D341Med (cell line): ENCODE measurements at regions not wholly inside any gene's neighbourhood (a gene's known extent, or its start where the extent isn't known, plus 50 kb on each side); places are given as distances from the start of the nearest gene placed in this dataset.

Source experiments
- DNase-seq: peaks from one replicate; pipeline ENCODE4 v3.0.0; 2012; ENCODE audit warnings: low spot score

DNA sequence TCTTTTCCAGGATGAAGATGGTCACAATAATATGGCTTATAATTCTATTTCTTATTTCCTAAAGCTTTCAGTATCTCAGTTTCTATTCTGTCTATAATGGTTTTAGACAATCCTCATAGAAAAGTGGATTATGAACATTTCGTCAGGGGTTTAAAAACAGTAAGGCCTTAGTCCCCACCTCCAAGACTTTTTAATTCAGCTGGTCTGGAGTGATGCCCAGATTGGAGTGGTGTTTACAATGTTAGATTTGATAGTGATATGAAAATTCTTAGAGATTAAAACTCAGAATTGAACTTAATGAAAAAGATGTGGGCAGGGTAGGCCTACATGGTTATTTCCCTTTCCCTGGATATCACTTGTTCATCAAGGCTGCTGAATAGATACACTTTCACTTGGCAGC, 1238.3 kb downstream of the SORCS3 start:
- no peak for DNase-seq

- no peak for DNase-seq
Measured at GRCh38 chr10:105875050-105875449, 1234.0 kb downstream of the SORCS3 start.

- DNase-seq: no peak
Measured at GRCh38 chr10:105872665-105873064, 1231.6 kb downstream of the SORCS3 start.

DNA sequence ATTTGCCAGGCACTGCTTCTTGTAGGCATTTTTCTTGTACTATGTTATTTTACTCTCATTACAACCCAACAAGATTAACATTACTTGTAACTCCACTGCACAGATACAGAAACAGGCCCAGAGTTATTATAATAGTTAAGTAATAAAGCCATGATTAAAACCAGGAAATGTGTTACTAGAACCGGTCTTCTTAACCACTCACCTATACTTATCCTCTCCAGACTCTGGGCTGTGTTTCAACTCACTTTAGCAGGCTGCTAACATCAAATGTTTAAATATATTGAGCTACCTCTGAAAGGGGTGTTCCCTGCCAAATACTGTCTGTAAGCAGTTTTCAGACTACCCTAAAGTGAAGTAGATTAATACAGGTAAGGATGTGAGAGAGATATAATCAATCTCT, 1227.8 kb downstream of the SORCS3 start:
- DNase-seq: no peak

- DNase-seq: no peak
Measured at GRCh38 chr10:105864854-105865253, 1223.8 kb downstream of the SORCS3 start.

DNA sequence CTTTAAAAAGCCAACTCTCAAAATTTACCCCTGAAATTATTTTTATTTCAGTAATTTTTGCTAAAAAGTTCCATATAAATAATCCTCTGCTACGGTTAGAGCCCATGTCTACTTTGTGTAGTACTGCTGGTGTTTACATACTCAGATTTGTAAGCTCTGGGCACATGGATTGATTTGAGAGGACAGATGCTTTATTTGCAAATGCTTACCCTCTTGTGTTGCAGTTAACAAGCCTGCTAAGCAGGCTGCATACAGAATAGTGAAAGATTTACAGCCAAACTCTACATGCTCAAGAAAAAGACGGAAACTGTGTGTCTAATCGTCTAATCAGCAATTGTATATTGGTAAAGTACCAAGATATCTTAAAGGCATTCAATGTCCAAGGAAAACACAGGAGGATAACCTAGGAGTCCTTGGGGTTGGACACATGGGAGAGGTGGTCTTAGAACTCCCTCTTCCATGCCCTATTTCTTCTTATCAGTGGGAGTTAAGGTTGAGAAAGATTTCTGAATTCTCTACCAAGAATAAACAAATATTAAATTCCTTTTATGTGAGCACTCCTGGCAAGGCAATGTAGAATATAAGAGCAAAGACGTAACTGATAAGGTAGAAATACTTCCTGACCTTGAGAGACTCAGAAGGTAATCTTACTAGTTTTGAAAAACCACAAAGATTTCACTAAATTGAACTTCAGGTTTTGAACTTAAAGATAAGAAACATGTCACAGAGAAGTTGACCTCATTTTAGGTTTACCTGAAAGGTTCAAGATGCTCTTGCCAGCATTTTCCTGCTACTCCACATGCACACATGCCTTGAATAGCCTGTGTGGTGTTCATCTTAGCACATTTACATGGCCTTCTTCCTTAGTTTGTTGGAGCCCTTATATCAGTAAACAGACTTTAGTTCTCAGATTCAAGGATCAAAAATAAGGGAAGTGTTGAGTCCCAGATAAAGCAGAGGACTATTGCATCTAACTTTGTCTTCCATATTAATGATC, 1216.5 kb downstream of the SORCS3 start:
- DNase-seq: no peak

GRCh38 chr10:105855791-105856190, 1214.7 kb downstream of the SORCS3 start:
- no peak for DNase-seq

DNA sequence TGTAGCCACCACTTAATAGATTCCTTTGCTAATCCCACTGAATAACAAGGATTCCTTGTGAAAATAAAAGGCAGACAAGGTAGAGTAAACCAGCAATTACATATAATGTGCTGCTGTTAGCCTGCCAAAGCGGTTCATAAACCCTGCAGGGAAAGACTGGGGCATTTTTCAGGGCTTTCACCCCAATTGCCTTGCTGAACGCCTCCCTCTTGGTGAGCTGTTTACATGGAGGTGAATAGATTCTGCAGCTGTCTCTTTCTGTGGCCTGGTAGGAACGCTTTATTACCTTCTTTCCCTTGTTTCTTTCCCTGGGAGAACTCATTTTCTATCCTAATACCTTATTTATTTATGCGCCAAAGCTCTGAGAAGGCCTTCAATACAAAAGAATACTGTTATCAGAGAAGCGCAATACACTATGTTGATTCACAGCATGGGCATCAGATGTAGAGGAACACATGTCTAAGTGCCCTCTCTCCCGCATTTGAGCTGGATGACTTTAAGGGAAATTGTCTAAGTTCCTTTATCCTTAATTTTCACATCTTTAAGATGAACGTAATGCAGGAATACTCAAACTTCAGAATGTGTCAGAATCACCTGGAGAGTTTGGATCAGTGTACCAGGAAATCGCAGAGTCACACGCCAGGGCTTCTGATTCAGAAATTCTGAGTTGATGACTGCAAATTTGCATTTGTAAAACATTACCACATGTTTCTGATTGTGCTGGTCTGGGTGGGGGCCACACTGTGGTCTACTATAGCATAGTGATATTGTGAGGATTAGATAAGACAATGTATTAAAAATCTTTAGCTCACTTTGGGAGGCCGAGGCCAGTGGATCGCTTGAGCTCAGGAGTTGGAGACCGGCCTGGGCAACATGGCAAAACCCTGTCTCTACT, 1203.8 kb downstream of the SORCS3 start:
- DNase-seq: no peak

DNA sequence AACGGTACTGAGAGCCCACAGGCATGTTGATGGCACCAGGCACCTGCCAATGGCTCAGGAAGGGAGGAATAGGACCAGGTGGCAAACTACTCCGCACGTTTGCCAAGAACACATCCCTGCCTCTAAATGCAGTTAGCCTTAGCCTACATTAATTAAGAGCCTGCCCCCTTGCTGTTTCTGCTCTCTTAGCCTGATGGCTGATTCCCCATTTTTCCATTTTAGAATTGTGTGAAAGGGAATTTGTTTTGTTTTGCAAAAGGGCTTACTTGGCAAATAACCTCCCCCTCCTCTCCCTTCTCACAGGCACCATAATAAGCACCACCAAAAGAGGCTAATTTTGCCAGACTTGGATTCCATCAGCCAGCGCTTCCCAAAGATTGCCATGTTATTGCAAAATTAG, 1203.2 kb downstream of the SORCS3 start:
- no peak for DNase-seq

- no peak for DNase-seq
Measured at GRCh38 chr10:105843786-105844185, 1202.7 kb downstream of the SORCS3 start.

DNA sequence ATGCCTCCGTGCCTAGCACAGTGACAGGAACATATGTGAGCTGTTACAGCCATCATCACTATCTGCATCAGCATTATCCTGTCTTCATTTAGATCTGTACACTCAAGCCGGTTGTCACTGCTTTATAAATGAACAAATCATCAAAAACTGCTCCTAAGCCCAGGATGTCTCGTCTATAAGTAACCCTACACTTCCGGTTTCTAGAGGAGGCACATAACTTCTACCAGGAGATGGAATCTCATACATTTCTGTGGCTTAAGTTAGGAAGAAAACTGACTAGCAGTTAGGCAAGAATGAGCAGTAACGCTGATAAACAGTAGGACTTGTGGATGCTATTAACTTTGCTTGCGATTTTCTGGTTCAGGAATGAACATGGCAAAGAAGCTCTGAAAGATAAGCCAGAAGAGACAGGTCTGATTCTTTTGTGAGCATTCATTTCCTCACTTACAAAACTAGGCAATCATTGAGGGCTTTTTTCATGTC, 1199.2 kb downstream of the SORCS3 start:
- DNase-seq: no peak

GRCh38 chr10:105838392-105838791, 1197.3 kb downstream of the SORCS3 start:
- DNase-seq: no peak

DNA sequence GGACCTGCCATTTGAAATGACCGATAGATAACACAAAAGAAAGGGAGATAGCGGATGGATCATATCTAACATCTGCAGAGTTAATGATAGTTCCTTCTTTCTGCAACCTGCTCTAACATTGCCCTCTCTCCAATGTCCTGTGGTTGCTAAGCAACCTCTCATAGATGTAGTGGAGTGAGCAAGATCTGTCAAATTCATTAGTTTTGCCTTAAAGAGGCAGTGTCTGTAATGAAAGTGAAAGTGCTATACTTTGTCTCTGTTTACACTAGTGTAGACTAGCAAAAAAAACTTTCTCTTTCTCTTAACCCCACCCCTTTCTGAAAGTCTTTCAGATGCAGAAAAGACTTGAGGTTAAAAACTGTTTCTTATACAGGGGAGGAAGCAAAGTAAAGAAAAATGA, 1196.9 kb downstream of the SORCS3 start:
- no peak for DNase-seq

- DNase-seq: no peak
Measured at GRCh38 chr10:105834261-105835059, 1193.4 kb downstream of the SORCS3 start.

- no peak for DNase-seq
Measured at GRCh38 chr10:105827133-105827532, 1186.0 kb downstream of the SORCS3 start.

GRCh38 chr10:105807935-105808587, 1167.0 kb downstream of the SORCS3 start:
- DNase-seq: no peak

- DNase-seq: no peak
Measured at GRCh38 chr10:105803206-105803605, 1162.1 kb downstream of the SORCS3 start.

- DNase-seq: no peak
Measured at GRCh38 chr10:105800641-105801040, 1159.6 kb downstream of the SORCS3 start.

DNA sequence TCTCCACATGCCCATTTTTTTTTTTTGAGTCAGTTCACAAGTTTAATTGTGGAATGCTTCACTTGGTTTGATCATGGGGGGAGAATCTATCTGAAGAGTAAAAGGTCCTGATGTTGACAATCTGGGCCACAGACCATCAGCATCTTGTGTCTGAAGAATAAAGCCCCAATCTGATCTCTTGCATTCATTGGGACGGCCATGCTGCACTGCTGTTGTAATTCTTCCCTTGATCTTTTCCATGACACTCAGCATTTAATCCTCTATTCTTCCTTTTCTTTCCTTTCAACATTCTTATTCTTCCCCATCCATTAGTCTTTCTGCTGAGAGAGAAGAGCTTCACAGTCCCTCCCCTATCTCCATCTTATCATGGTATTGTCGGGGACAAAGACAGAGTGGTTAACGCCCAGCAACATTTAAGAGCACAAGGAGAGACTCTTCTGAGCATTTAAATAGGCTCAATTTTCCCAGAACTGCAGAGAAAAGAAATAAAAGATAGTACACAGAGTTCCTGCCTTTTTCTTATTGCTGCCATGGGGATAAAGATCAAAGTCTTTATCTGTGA, 1157.3 kb downstream of the SORCS3 start:
- DNase-seq: no peak

- DNase-seq: peak; percentile 8
Measured at GRCh38 chr10:105797234-105797890, 1156.3 kb downstream of the SORCS3 start.
